ENCODE measurements at regions not wholly inside any gene's neighbourhood (a gene's known extent, or its start where the extent isn't known, plus 50 kb on each side); places are given as distances from the start of the nearest gene placed in this dataset.

- no peak for TF ChIP-seq PATZ1 (CRISPR knock-in tag; IDR thresholded peaks at IDR 0.05; ENCODE audit: borderline replicate concordance)
- TF ChIP-seq ZC3H10 (CRISPR knock-in tag; IDR thresholded peaks at IDR 0.05), result no peak
- TF ChIP-seq ARNTL (CRISPR knock-in tag; IDR thresholded peaks at IDR 0.05; ENCODE audit: borderline replicate concordance, low read depth), result no peak
- no peak for TF ChIP-seq CSRNP3 (CRISPR knock-in tag; IDR thresholded peaks at IDR 0.05)
- no peak for TF ChIP-seq ZFP3 (CRISPR knock-in tag; IDR thresholded peaks at IDR 0.05)
- TF ChIP-seq POU6F1 (CRISPR knock-in tag; IDR thresholded peaks at IDR 0.05; ENCODE audit: borderline replicate concordance, low read depth), result no peak
- no peak for TF ChIP-seq SNAI2 (CRISPR knock-in tag; IDR thresholded peaks at IDR 0.05)
Measured at GRCh38 chr14:49463146-49463545, 123.0 kb downstream of the RPS29 start.

Measured in SK-N-SH treated with all-trans-retinoic acid at 6 μM for 48 hours (cell line).